H9 (cell line): ENCODE measurements at regions not wholly inside any gene's neighbourhood (a gene's known extent, or its start where the extent isn't known, plus 50 kb on each side); places are given as distances from the start of the nearest gene placed in this dataset.

ENCODE experiments used
- DNase-seq: peaks from one replicate; pipeline ENCODE4 v3.0.0-alpha.2; 2017
- H2AFZ ChIP-seq: one replicate; pipeline ENCODE4 v1.6.1; 2013; ENCODE audit warnings: mild to moderate bottlenecking, low read length, control low read depth, moderate library complexity
- H2AK5ac ChIP-seq: 2 replicates; pipeline ENCODE4 v1.6.1; 2013; ENCODE audit warnings: low read length, control low read depth, mixed read lengths; ENCODE audit not compliant: insufficient read length
- H2BK120ac ChIP-seq: one replicate; pipeline ENCODE4 v1.6.1; 2013; ENCODE audit warnings: low read depth, mild to moderate bottlenecking, low read length, control low read depth, inconsistent platforms; ENCODE audit not compliant: poor library complexity, severe bottlenecking
- H2BK12ac ChIP-seq: 2 replicates; pipeline ENCODE4 v1.6.1; 2013; ENCODE audit warnings: low read length, control low read depth, mixed read lengths, low read depth; ENCODE audit not compliant: insufficient read length
- H2BK15ac ChIP-seq: 2 replicates; pipeline ENCODE4 v1.6.1; 2013; ENCODE audit warnings: low read depth, low read length, control low read depth
- H2BK20ac ChIP-seq: one replicate; pipeline ENCODE4 v1.6.1; 2013; ENCODE audit warnings: low read depth, mild to moderate bottlenecking, low read length, control low read depth, inconsistent platforms; ENCODE audit not compliant: poor library complexity, severe bottlenecking
- H2BK5ac ChIP-seq: 2 replicates; pipeline ENCODE4 v1.6.1; 2013; ENCODE audit warnings: low read length, control low read depth, mixed read lengths; ENCODE audit not compliant: insufficient read length
- H3K14ac ChIP-seq: 2 replicates; pipeline ENCODE4 v1.6.1; 2013; ENCODE audit warnings: low read length, control low read depth; ENCODE audit not compliant: insufficient read depth
- H3K18ac ChIP-seq: 2 replicates; pipeline ENCODE4 v1.6.1; 2013; ENCODE audit warnings: low read depth, mild to moderate bottlenecking, mixed read lengths, low read length, control low read depth; ENCODE audit not compliant: insufficient read length
- H3K23ac ChIP-seq: 2 replicates; pipeline ENCODE4 v1.6.1; 2013; ENCODE audit warnings: low read length, control low read depth, mixed read lengths, low read depth; ENCODE audit not compliant: insufficient read length
- H3K23me2 ChIP-seq: 2 replicates; pipeline ENCODE4 v1.6.1; 2013; ENCODE audit warnings: low read depth, mild to moderate bottlenecking, mixed read lengths, low read length, control low read depth; ENCODE audit not compliant: insufficient read length, poor library complexity, severe bottlenecking
- H3K27ac ChIP-seq: 2 replicates; pipeline ENCODE4 v1.5.1; 2013; ENCODE audit warnings: low read length, control low read depth, mixed read lengths, low read depth; ENCODE audit not compliant: insufficient read length
- H3K27me3 ChIP-seq: 2 replicates; pipeline ENCODE4 v1.6.1; 2013; ENCODE audit warnings: low read length, control low read depth, inconsistent platforms; ENCODE audit not compliant: insufficient read depth
- H3K4ac ChIP-seq: 2 replicates; pipeline ENCODE4 v1.6.1; 2013; ENCODE audit warnings: low read depth, mild to moderate bottlenecking, control low read depth, inconsistent platforms, low read length, moderate library complexity
- H3K4me1 ChIP-seq: 2 replicates; pipeline ENCODE4 v1.6.1; 2013; ENCODE audit warnings: low read length, control low read depth, inconsistent platforms; ENCODE audit not compliant: insufficient read depth
- H3K4me2 ChIP-seq: 2 replicates; pipeline ENCODE4 v1.6.1; 2013; ENCODE audit warnings: low read length, control low read depth, mixed read lengths; ENCODE audit not compliant: insufficient read length, insufficient read depth
- H3K56ac ChIP-seq: 2 replicates; pipeline ENCODE4 v1.6.1; 2013; ENCODE audit warnings: low read depth, mild to moderate bottlenecking, mixed read lengths, low read length, control low read depth; ENCODE audit not compliant: insufficient read length
- H3K79me1 ChIP-seq: 2 replicates; pipeline ENCODE4 v1.6.1; 2013; ENCODE audit warnings: low read depth, mild to moderate bottlenecking, moderate library complexity, low read length, control low read depth, inconsistent platforms; ENCODE audit not compliant: insufficient read depth, poor library complexity, severe bottlenecking
- H3K79me2 ChIP-seq: 2 replicates; pipeline ENCODE4 v1.6.1; 2013; ENCODE audit warnings: low read length, control low read depth, inconsistent platforms; ENCODE audit not compliant: insufficient read depth
- H3K9ac ChIP-seq: 2 replicates; pipeline ENCODE4 v1.6.1; 2013; ENCODE audit warnings: low read length, control low read depth, mixed read lengths; ENCODE audit not compliant: insufficient read length; ENCODE audit errors: extremely low read depth
- H3K9me3 ChIP-seq: one replicate; pipeline ENCODE4 v1.6.1; 2013; ENCODE audit warnings: low read depth, low read length, inconsistent platforms; ENCODE audit not compliant: control insufficient read depth
- H3T11ph ChIP-seq: one replicate; pipeline ENCODE4 v1.6.1; 2013; ENCODE audit warnings: mild to moderate bottlenecking, low read length, control low read depth, inconsistent platforms
- H4K20me1 ChIP-seq: one replicate; pipeline ENCODE4 v1.6.1; 2013; ENCODE audit not compliant: control insufficient read depth, insufficient read length, insufficient read depth
- H4K5ac ChIP-seq: 2 replicates; pipeline ENCODE4 v1.6.1; 2013; ENCODE audit warnings: low read depth, mild to moderate bottlenecking, mixed read lengths, low read length, control low read depth; ENCODE audit not compliant: insufficient read length
- H4K8ac ChIP-seq: replicated peaks from 2 replicates; pipeline ENCODE4 v1.6.1; 2013; ENCODE audit warnings: low read length, control low read depth, mixed read lengths, low read depth; ENCODE audit not compliant: insufficient read length
- H4K91ac ChIP-seq: 2 replicates; pipeline ENCODE4 v1.6.1; 2013; ENCODE audit warnings: low read depth, mild to moderate bottlenecking, moderate library complexity, mixed read lengths, low read length, control low read depth; ENCODE audit not compliant: insufficient read length
- H3K27ac Mint-ChIP-seq, 3 experiments: 2 replicates in 2 of 3; 3 replicates in 1 of 3; pipeline ENCODE4 v1.8.0; 2020 to 2021; ENCODE audit warnings: mixed read lengths in 3 of 3, mild to moderate bottlenecking in 1 of 3, moderate library complexity in 1 of 3
- H3K27me3 Mint-ChIP-seq: 2 replicates; pipeline ENCODE4 v1.8.0; 2021; ENCODE audit warnings: low read depth, mild to moderate bottlenecking, moderate library complexity, mixed read lengths
- H3K36me3 Mint-ChIP-seq, 3 experiments: 2 replicates in 2 of 3; 3 replicates in 1 of 3; pipeline ENCODE4 v1.8.0; 2020 to 2021; ENCODE audit warnings: low read depth in 3 of 3, mixed read lengths in 3 of 3; ENCODE audit not compliant: insufficient read depth in 1 of 3
- H3K4me1 Mint-ChIP-seq, 2 experiments: 2 replicates each; pipeline ENCODE4 v1.8.0; 2020; ENCODE audit warnings: mixed read lengths in 2 of 2
- H3K4me3 Mint-ChIP-seq, 2 experiments: 2 replicates in 1 of 2; 3 replicates in 1 of 2; pipeline ENCODE4 v1.8.0; 2020 to 2021; ENCODE audit warnings: mild to moderate bottlenecking in 2 of 2, mixed read lengths in 2 of 2, moderate library complexity in 1 of 2
- H3K9me3 Mint-ChIP-seq, 2 experiments: 2 replicates in 1 of 2; 3 replicates in 1 of 2; pipeline ENCODE4 v1.8.0; 2020; ENCODE audit warnings: mild to moderate bottlenecking in 2 of 2, mixed read lengths in 2 of 2, moderate library complexity in 1 of 2
- CTCF ChIP-seq: fragments of 200-600 bp; sonication (generic); conservative IDR thresholded peaks from 3 replicates; pipeline ENCODE4 v1.8.0; 2021; ENCODE audit warnings: antibody characterized with exemption, mild to moderate bottlenecking

GRCh38 chr5:97752871-97753270 lies 569.8 kb upstream of the RIOK2 start:
- Mint-ChIP-seq H3K27me3 (no peaks in the 10 kb centered on the region), H3K4me3 (no peak overlapping the region), H3K36me3 (no peaks in the 10 kb centered on the region), H3K9me3 (no peaks in the 10 kb centered on the region), H3K27ac (no peak overlapping the region), H3K4me1 (peaks cover 0 to 2% of the 10 kb centered on the region in 2 experiments; a peak in 1 of 4 replicates)
- H3K23me2 ChIP-seq: no peaks in the 10 kb centered on the region
- no peak overlapping the region for H3T11ph ChIP-seq
- H4K20me1 ChIP-seq: no peaks in the 10 kb centered on the region
- H2BK12ac ChIP-seq: no peak overlapping the region
- no peaks in the 10 kb centered on the region for H3K79me2 ChIP-seq
- H3K23ac ChIP-seq: no peak overlapping the region
- no peak overlapping the region for H4K5ac ChIP-seq
- no peak overlapping the region for H3K4ac ChIP-seq
- no peaks in the 10 kb centered on the region; the same call in 1 of the 2 replicates for H3K27me3 ChIP-seq
- no peak overlapping the region for H4K91ac ChIP-seq
- no peaks in the 10 kb centered on the region for H3K79me1 ChIP-seq
- no peak overlapping the region for H2BK120ac ChIP-seq
- TF ChIP-seq CTCF: no peak
- no peaks in the 10 kb centered on the region for H3K9me3 ChIP-seq
- H3K4me1 ChIP-seq: no peaks in the 10 kb centered on the region
- no peak overlapping the region for H3K9ac ChIP-seq
- H2BK5ac ChIP-seq: no peak overlapping the region
- H3K56ac ChIP-seq: no peak overlapping the region
- DNase-seq: no peak
- H3K18ac ChIP-seq: no peak overlapping the region
- no peak overlapping the region for H2BK15ac ChIP-seq
- no peak overlapping the region for H2AFZ ChIP-seq
- H2BK20ac ChIP-seq: no peak overlapping the region
- no peak overlapping the region for H3K4me2 ChIP-seq
- no peak overlapping the region for H2AK5ac ChIP-seq
- H3K14ac ChIP-seq: no peak overlapping the region
- no peak overlapping the region for H4K8ac ChIP-seq
- no peak overlapping the region for H3K27ac ChIP-seq
